ENCODE measurements at regions not wholly inside any gene's neighbourhood (a gene's known extent, or its start where the extent isn't known, plus 50 kb on each side); places are given as distances from the start of the nearest gene placed in this dataset.

DNA sequence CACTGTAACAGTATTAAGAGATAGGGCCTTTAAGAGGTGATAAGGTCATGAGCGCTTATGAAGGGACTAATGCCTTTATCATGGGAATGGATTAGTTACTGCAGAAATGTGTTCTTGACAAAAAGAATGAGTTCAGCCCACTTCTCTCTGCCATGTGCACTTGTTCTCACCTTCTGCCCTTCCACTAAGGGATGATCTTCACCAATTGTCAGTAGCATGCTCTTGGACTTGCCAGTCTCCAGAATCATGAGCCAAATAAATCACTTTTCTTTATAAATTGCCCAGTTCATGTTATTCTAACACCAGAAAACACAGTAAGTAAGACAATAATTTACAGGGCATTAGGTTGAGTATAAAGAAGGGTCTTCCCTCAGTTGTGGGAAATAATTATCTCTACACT, 189.1 kb downstream of the CRPPA start:
- TF ChIP-seq CTCF (IDR thresholded peaks at IDR 0.05; ENCODE audit: low read depth, low read length, poor library complexity, severe bottlenecking) (no peak), EZH2phosphoT487 (IDR thresholded peaks at IDR 0.05; ENCODE audit: borderline replicate concordance, low read length) (no peak)
- H4K20me1 ChIP-seq (ENCODE audit: control insufficient read depth, insufficient read depth, low read depth, low read length), result no peaks in the 10 kb centered on the region
- no peaks in the 10 kb centered on the region for H3K79me2 ChIP-seq (ENCODE audit: control insufficient read depth, low read length)
- H3K27me3 ChIP-seq (ENCODE audit: control insufficient read depth, low read length), result no peaks in the 10 kb centered on the region
- no peak overlapping the region for H3K27ac ChIP-seq (ENCODE audit: low read depth, low read length)
- no peaks in the 10 kb centered on the region for H3K36me3 ChIP-seq (ENCODE audit: control insufficient read depth, low read length)
- no peaks in the 10 kb centered on the region for H3K4me1 ChIP-seq (ENCODE audit: control insufficient read depth, low read length)
- H3K9me3 ChIP-seq (ENCODE audit: control insufficient read depth, insufficient read depth, low read length), result no peaks in the 10 kb centered on the region
- H3F3A ChIP-seq (ENCODE audit: control insufficient read depth, insufficient read depth), result no peaks in the 10 kb centered on the region
- no peak overlapping the region for H3K4me2 ChIP-seq (ENCODE audit: low read length)
- no peaks in the 10 kb centered on the region for H3K9me2 ChIP-seq (replicated peaks; ENCODE audit: control insufficient read depth, low read length)
- no peak overlapping the region for H3K4me3 ChIP-seq (ENCODE audit: low read length)

- Histone ChIP-seq H3K27ac (ENCODE audit: low read depth, low read length) (no peak overlapping the region), H3K4me1 (ENCODE audit: control insufficient read depth, low read length) (no peaks in the 10 kb centered on the region), H3K79me2 (ENCODE audit: control insufficient read depth, low read length) (no peaks in the 10 kb centered on the region), H4K20me1 (ENCODE audit: control insufficient read depth, insufficient read depth, low read depth, low read length) (no peaks in the 10 kb centered on the region), H3K9me3 (ENCODE audit: control insufficient read depth, insufficient read depth, low read length) (no peaks in the 10 kb centered on the region), H3K36me3 (ENCODE audit: control insufficient read depth, low read length) (no peaks in the 10 kb centered on the region), H3K9me2 (replicated peaks; ENCODE audit: control insufficient read depth, low read length) (no peaks in the 10 kb centered on the region), H3K27me3 (ENCODE audit: control insufficient read depth, low read length) (no peaks in the 10 kb centered on the region), H3K4me3 (ENCODE audit: low read length) (no peak overlapping the region), H3F3A (ENCODE audit: control insufficient read depth, insufficient read depth) (no peaks in the 10 kb centered on the region), H3K4me2 (ENCODE audit: low read length) (no peak overlapping the region)
- TF ChIP-seq CTCF (IDR thresholded peaks at IDR 0.05; ENCODE audit: low read depth, low read length, poor library complexity, severe bottlenecking) (no peak), EZH2phosphoT487 (IDR thresholded peaks at IDR 0.05; ENCODE audit: borderline replicate concordance, low read length) (no peak)
These were observed 197.2 kb downstream of the CRPPA start for GRCh38 chr7:16223963-16224707.

- Histone ChIP-seq H3K36me3 (ENCODE audit: control insufficient read depth, low read length) (no peaks in the 10 kb centered on the region), H3K4me1 (ENCODE audit: control insufficient read depth, low read length) (no peaks in the 10 kb centered on the region), H4K20me1 (ENCODE audit: control insufficient read depth, insufficient read depth, low read depth, low read length) (no peaks in the 10 kb centered on the region), H3K4me3 (ENCODE audit: low read length) (no peak overlapping the region), H3K9me2 (replicated peaks; ENCODE audit: control insufficient read depth, low read length) (no peaks in the 10 kb centered on the region), H3K9me3 (ENCODE audit: control insufficient read depth, insufficient read depth, low read length) (no peaks in the 10 kb centered on the region), H3K27me3 (ENCODE audit: control insufficient read depth, low read length) (no peaks in the 10 kb centered on the region), H3K4me2 (ENCODE audit: low read length) (no peak overlapping the region), H3K79me2 (ENCODE audit: control insufficient read depth, low read length) (no peaks in the 10 kb centered on the region), H3F3A (ENCODE audit: control insufficient read depth, insufficient read depth) (no peaks in the 10 kb centered on the region), H3K27ac (ENCODE audit: low read depth, low read length) (no peak overlapping the region)
- TF ChIP-seq CTCF (IDR thresholded peaks at IDR 0.05; ENCODE audit: low read depth, low read length, poor library complexity, severe bottlenecking) (no peak), EZH2phosphoT487 (IDR thresholded peaks at IDR 0.05; ENCODE audit: borderline replicate concordance, low read length) (no peak)
These were observed 208.7 kb downstream of the CRPPA start for GRCh38 chr7:16212610-16213009.

All from DOHH2 (cell line).